H9 (cell line): ENCODE measurements at regions not wholly inside any gene's neighbourhood (a gene's known extent, or its start where the extent isn't known, plus 50 kb on each side); places are given as distances from the start of the nearest gene placed in this dataset.

ENCODE experiments used
- DNase-seq: peaks from one replicate; pipeline ENCODE4 v3.0.0-alpha.2; 2017
- H2AFZ ChIP-seq: one replicate; pipeline ENCODE4 v1.6.1; 2013; ENCODE audit warnings: mild to moderate bottlenecking, low read length, control low read depth, moderate library complexity
- H2AK5ac ChIP-seq: 2 replicates; pipeline ENCODE4 v1.6.1; 2013; ENCODE audit warnings: low read length, control low read depth, mixed read lengths; ENCODE audit not compliant: insufficient read length
- H2BK120ac ChIP-seq: one replicate; pipeline ENCODE4 v1.6.1; 2013; ENCODE audit warnings: low read depth, mild to moderate bottlenecking, low read length, control low read depth, inconsistent platforms; ENCODE audit not compliant: poor library complexity, severe bottlenecking
- H2BK12ac ChIP-seq: 2 replicates; pipeline ENCODE4 v1.6.1; 2013; ENCODE audit warnings: low read length, control low read depth, mixed read lengths, low read depth; ENCODE audit not compliant: insufficient read length
- H2BK15ac ChIP-seq: 2 replicates; pipeline ENCODE4 v1.6.1; 2013; ENCODE audit warnings: low read depth, low read length, control low read depth
- H2BK20ac ChIP-seq: one replicate; pipeline ENCODE4 v1.6.1; 2013; ENCODE audit warnings: low read depth, mild to moderate bottlenecking, low read length, control low read depth, inconsistent platforms; ENCODE audit not compliant: poor library complexity, severe bottlenecking
- H2BK5ac ChIP-seq: 2 replicates; pipeline ENCODE4 v1.6.1; 2013; ENCODE audit warnings: low read length, control low read depth, mixed read lengths; ENCODE audit not compliant: insufficient read length
- H3K14ac ChIP-seq: 2 replicates; pipeline ENCODE4 v1.6.1; 2013; ENCODE audit warnings: low read length, control low read depth; ENCODE audit not compliant: insufficient read depth
- H3K18ac ChIP-seq: 2 replicates; pipeline ENCODE4 v1.6.1; 2013; ENCODE audit warnings: low read depth, mild to moderate bottlenecking, mixed read lengths, low read length, control low read depth; ENCODE audit not compliant: insufficient read length
- H3K23ac ChIP-seq: 2 replicates; pipeline ENCODE4 v1.6.1; 2013; ENCODE audit warnings: low read length, control low read depth, mixed read lengths, low read depth; ENCODE audit not compliant: insufficient read length
- H3K23me2 ChIP-seq: 2 replicates; pipeline ENCODE4 v1.6.1; 2013; ENCODE audit warnings: low read depth, mild to moderate bottlenecking, mixed read lengths, low read length, control low read depth; ENCODE audit not compliant: insufficient read length, poor library complexity, severe bottlenecking
- H3K27ac ChIP-seq: 2 replicates; pipeline ENCODE4 v1.5.1; 2013; ENCODE audit warnings: low read length, control low read depth, mixed read lengths, low read depth; ENCODE audit not compliant: insufficient read length
- H3K27me3 ChIP-seq: 2 replicates; pipeline ENCODE4 v1.6.1; 2013; ENCODE audit warnings: low read length, control low read depth, inconsistent platforms; ENCODE audit not compliant: insufficient read depth
- H3K4ac ChIP-seq: 2 replicates; pipeline ENCODE4 v1.6.1; 2013; ENCODE audit warnings: low read depth, mild to moderate bottlenecking, control low read depth, inconsistent platforms, low read length, moderate library complexity
- H3K4me1 ChIP-seq: 2 replicates; pipeline ENCODE4 v1.6.1; 2013; ENCODE audit warnings: low read length, control low read depth, inconsistent platforms; ENCODE audit not compliant: insufficient read depth
- H3K4me2 ChIP-seq: 2 replicates; pipeline ENCODE4 v1.6.1; 2013; ENCODE audit warnings: low read length, control low read depth, mixed read lengths; ENCODE audit not compliant: insufficient read length, insufficient read depth
- H3K56ac ChIP-seq: 2 replicates; pipeline ENCODE4 v1.6.1; 2013; ENCODE audit warnings: low read depth, mild to moderate bottlenecking, mixed read lengths, low read length, control low read depth; ENCODE audit not compliant: insufficient read length
- H3K79me1 ChIP-seq: 2 replicates; pipeline ENCODE4 v1.6.1; 2013; ENCODE audit warnings: low read depth, mild to moderate bottlenecking, moderate library complexity, low read length, control low read depth, inconsistent platforms; ENCODE audit not compliant: insufficient read depth, poor library complexity, severe bottlenecking
- H3K79me2 ChIP-seq: 2 replicates; pipeline ENCODE4 v1.6.1; 2013; ENCODE audit warnings: low read length, control low read depth, inconsistent platforms; ENCODE audit not compliant: insufficient read depth
- H3K9ac ChIP-seq: 2 replicates; pipeline ENCODE4 v1.6.1; 2013; ENCODE audit warnings: low read length, control low read depth, mixed read lengths; ENCODE audit not compliant: insufficient read length; ENCODE audit errors: extremely low read depth
- H3K9me3 ChIP-seq: one replicate; pipeline ENCODE4 v1.6.1; 2013; ENCODE audit warnings: low read depth, low read length, inconsistent platforms; ENCODE audit not compliant: control insufficient read depth
- H3T11ph ChIP-seq: one replicate; pipeline ENCODE4 v1.6.1; 2013; ENCODE audit warnings: mild to moderate bottlenecking, low read length, control low read depth, inconsistent platforms
- H4K20me1 ChIP-seq: one replicate; pipeline ENCODE4 v1.6.1; 2013; ENCODE audit not compliant: control insufficient read depth, insufficient read length, insufficient read depth
- H4K5ac ChIP-seq: 2 replicates; pipeline ENCODE4 v1.6.1; 2013; ENCODE audit warnings: low read depth, mild to moderate bottlenecking, mixed read lengths, low read length, control low read depth; ENCODE audit not compliant: insufficient read length
- H4K8ac ChIP-seq: replicated peaks from 2 replicates; pipeline ENCODE4 v1.6.1; 2013; ENCODE audit warnings: low read length, control low read depth, mixed read lengths, low read depth; ENCODE audit not compliant: insufficient read length
- H4K91ac ChIP-seq: 2 replicates; pipeline ENCODE4 v1.6.1; 2013; ENCODE audit warnings: low read depth, mild to moderate bottlenecking, moderate library complexity, mixed read lengths, low read length, control low read depth; ENCODE audit not compliant: insufficient read length
- H3K27ac Mint-ChIP-seq, 3 experiments: 2 replicates in 2 of 3; 3 replicates in 1 of 3; pipeline ENCODE4 v1.8.0; 2020 to 2021; ENCODE audit warnings: mixed read lengths in 3 of 3, mild to moderate bottlenecking in 1 of 3, moderate library complexity in 1 of 3
- H3K27me3 Mint-ChIP-seq: 2 replicates; pipeline ENCODE4 v1.8.0; 2021; ENCODE audit warnings: low read depth, mild to moderate bottlenecking, moderate library complexity, mixed read lengths
- H3K36me3 Mint-ChIP-seq, 3 experiments: 2 replicates in 2 of 3; 3 replicates in 1 of 3; pipeline ENCODE4 v1.8.0; 2020 to 2021; ENCODE audit warnings: low read depth in 3 of 3, mixed read lengths in 3 of 3; ENCODE audit not compliant: insufficient read depth in 1 of 3
- H3K4me1 Mint-ChIP-seq, 2 experiments: 2 replicates each; pipeline ENCODE4 v1.8.0; 2020; ENCODE audit warnings: mixed read lengths in 2 of 2
- H3K4me3 Mint-ChIP-seq, 2 experiments: 2 replicates in 1 of 2; 3 replicates in 1 of 2; pipeline ENCODE4 v1.8.0; 2020 to 2021; ENCODE audit warnings: mild to moderate bottlenecking in 2 of 2, mixed read lengths in 2 of 2, moderate library complexity in 1 of 2
- H3K9me3 Mint-ChIP-seq, 2 experiments: 2 replicates in 1 of 2; 3 replicates in 1 of 2; pipeline ENCODE4 v1.8.0; 2020; ENCODE audit warnings: mild to moderate bottlenecking in 2 of 2, mixed read lengths in 2 of 2, moderate library complexity in 1 of 2
- CTCF ChIP-seq: fragments of 200-600 bp; sonication (generic); conservative IDR thresholded peaks from 3 replicates; pipeline ENCODE4 v1.8.0; 2021; ENCODE audit warnings: antibody characterized with exemption, mild to moderate bottlenecking
- WGBS: extraction: QIAGEN DNeasy Blood & Tissue Kit; methylation state at CpG from one replicate; pipeline ENCODE4 v1.1.7; 2013; ENCODE audit warnings: missing lambda C conversion rate, low lambda C conversion rate, mixed read lengths; ENCODE audit not compliant: insufficient read length; ENCODE audit errors: extremely low coverage; 5-methylcytosine and 5-hydroxymethylcytosine counted together

GRCh38 chr1:196029410-196029809 is 578.8 kb downstream of the KCNT2 start:
- no peak overlapping the region for H3K27ac Mint-ChIP-seq
- H3K4me1 ChIP-seq: peaks cover 3% of the 10 kb centered on the region
- DNase-seq: no peak

More at GRCh38 chr1:196029410-196029809, 578.8 kb downstream of the KCNT2 start:
- Histone ChIP-seq H3K18ac (no peak overlapping the region), H3K9ac (no peak overlapping the region), H2BK15ac (no peak overlapping the region), H4K91ac (no peak overlapping the region), H3K27me3 (no peaks in the 10 kb centered on the region), H3K4ac (no peak overlapping the region), H3T11ph (no peak overlapping the region), H3K4me2 (no peak overlapping the region), H3K23ac (no peak overlapping the region), H2BK12ac (no peak overlapping the region), H4K20me1 (no peaks in the 10 kb centered on the region), H4K8ac (no peak overlapping the region), H4K5ac (no peak overlapping the region), H2BK20ac (no peak overlapping the region), H2AFZ (no peak overlapping the region), H3K23me2 (no peaks in the 10 kb centered on the region), H3K14ac (no peak overlapping the region), H3K27ac (no peak overlapping the region), H2AK5ac (no peak overlapping the region), H3K79me2 (no peaks in the 10 kb centered on the region), H2BK5ac (no peak overlapping the region), H3K9me3 (no peaks in the 10 kb centered on the region), H3K56ac (no peak overlapping the region), H3K79me1 (no peaks in the 10 kb centered on the region), H2BK120ac (no peak overlapping the region)
- H3K4me1 Mint-ChIP-seq: peaks cover 17% of the 10 kb centered on the region in 2 experiments
- no CpG with 5 or more reads among the region's 1 CpG for WGBS
- no peaks in the 10 kb centered on the region for H3K36me3 Mint-ChIP-seq
- H3K9me3 Mint-ChIP-seq: no peaks in the 10 kb centered on the region; a peak in 1 of 5 replicates
- H3K27me3 Mint-ChIP-seq: no peaks in the 10 kb centered on the region
- no peak for TF ChIP-seq CTCF
- H3K4me3 Mint-ChIP-seq: no peak overlapping the region
